Fibroblast of the aortic adventitia (primary cell): ENCODE measurements at regions not wholly inside any gene's neighbourhood (a gene's known extent, or its start where the extent isn't known, plus 50 kb on each side); places are given as distances from the start of the nearest gene placed in this dataset.

Experiments used
- DNase-seq: peaks from one replicate; pipeline ENCODE4 v3.0.0-alpha.2; 2010; ENCODE audit warnings: low read depth
- H3K4me3 ChIP-seq: 2 replicates; pipeline ENCODE4 v1.5.1; 2011; ENCODE audit warnings: low read depth, mild to moderate bottlenecking, control low read depth, low read length, moderate library complexity
- TF ChIP-seq, protein P1 (sequence below): IDR thresholded peaks from 2 replicates; pipeline ENCODE4 v1.5.1; 2011; ENCODE audit warnings: mild to moderate bottlenecking, low read length, control low read depth, inconsistent platforms; ENCODE audit not compliant: insufficient read depth

DNA sequence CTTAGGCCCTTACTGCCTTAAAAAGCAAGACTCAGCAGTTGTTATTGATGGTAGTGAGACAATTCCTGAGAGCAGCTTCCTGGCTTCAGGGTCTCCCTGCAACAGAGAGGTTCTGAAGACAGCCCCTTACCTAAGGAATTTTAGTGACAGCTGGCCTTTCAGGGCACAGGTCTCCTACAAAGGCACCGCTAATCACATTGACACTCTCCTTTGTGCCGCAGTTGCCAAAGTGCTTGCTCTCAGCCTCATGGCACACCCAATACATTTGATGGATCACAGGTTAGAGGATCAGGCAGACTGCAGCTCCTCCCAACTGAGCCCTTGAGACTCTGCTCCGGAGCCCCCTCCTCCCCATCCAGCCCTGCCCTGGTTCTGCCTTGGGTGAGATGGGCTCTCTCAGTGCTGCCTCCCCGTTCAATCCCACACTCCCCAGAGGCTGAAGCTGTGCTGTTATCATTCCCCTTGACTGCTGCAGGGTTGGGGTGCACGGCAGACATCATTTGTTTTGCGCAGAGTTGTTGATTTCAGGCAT lies 198.2 kb downstream of the EMX2 start:
- DNase-seq: no peak
- TF ChIP-seq, protein P1, sequence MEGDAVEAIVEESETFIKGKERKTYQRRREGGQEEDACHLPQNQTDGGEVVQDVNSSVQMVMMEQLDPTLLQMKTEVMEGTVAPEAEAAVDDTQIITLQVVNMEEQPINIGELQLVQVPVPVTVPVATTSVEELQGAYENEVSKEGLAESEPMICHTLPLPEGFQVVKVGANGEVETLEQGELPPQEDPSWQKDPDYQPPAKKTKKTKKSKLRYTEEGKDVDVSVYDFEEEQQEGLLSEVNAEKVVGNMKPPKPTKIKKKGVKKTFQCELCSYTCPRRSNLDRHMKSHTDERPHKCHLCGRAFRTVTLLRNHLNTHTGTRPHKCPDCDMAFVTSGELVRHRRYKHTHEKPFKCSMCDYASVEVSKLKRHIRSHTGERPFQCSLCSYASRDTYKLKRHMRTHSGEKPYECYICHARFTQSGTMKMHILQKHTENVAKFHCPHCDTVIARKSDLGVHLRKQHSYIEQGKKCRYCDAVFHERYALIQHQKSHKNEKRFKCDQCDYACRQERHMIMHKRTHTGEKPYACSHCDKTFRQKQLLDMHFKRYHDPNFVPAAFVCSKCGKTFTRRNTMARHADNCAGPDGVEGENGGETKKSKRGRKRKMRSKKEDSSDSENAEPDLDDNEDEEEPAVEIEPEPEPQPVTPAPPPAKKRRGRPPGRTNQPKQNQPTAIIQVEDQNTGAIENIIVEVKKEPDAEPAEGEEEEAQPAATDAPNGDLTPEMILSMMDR: no peak
- no peak overlapping the region for H3K4me3 ChIP-seq

DNA sequence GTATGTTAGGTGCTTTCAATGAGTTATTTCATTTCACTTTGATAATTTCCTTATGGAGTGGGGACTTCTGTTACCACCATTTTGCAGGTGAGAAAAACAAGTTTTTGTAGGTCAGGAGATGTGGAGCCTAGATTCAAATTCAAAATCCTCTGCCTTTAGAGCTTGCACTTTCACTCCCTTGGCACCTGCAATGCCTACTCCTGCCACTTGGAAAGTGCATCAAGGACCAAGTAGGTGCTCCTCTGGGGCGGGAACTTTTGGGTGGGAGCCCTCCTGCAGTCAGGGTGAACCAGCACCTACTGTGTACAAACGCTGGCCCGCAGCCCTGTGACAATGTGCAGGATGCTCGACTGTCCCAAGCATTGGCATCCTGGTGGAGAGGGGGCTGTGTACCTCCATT lies 199.0 kb downstream of the EMX2 start:
- no peak for DNase-seq
- TF ChIP-seq, protein P1: peak; percentile 28
- no peak overlapping the region for H3K4me3 ChIP-seq

DNA sequence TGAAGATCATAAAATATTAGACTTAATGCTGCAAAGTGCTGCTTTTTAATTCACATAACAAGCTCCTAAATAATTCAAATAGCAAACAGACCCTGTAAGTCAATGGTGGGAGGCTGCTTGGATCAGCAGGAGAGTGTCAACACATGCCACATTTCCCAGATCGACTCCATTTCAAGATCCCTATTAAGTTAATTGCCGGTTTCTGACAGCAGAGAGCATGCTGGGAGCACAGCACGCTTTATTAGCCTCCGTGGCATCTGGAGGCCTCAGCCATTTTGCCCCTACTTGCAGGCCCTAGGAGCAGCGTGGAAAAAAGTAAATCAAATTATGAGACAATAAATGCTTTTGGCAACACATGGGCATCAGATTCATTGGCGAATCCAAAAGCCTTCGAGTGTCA lies 201.0 kb downstream of the EMX2 start:
- TF ChIP-seq, protein P1: no peak
- DNase-seq: no peak
- no peak overlapping the region for H3K4me3 ChIP-seq

DNA sequence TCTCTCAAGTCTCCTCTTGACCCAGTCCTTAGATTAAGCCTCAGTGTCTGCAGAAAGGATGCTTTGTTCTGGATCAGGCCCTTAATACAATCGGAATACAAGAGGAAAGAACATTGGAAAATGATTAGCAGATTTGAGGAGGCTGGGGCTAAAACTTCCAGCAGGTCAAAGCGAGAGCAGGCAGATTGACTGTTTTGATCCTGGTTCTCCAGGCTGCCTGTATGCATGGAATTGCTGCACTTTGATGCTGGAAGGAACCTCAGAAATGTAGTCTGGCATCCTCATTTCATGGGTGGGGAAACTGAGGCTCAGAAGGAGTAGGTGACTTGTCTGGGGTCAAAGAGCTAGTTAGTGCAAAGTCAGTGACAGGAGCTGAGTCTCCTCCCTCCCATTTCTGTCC lies 202.8 kb downstream of the EMX2 start:
- DNase-seq: no peak
- TF ChIP-seq, protein P1: no peak
- H3K4me3 ChIP-seq: no peak overlapping the region

DNA sequence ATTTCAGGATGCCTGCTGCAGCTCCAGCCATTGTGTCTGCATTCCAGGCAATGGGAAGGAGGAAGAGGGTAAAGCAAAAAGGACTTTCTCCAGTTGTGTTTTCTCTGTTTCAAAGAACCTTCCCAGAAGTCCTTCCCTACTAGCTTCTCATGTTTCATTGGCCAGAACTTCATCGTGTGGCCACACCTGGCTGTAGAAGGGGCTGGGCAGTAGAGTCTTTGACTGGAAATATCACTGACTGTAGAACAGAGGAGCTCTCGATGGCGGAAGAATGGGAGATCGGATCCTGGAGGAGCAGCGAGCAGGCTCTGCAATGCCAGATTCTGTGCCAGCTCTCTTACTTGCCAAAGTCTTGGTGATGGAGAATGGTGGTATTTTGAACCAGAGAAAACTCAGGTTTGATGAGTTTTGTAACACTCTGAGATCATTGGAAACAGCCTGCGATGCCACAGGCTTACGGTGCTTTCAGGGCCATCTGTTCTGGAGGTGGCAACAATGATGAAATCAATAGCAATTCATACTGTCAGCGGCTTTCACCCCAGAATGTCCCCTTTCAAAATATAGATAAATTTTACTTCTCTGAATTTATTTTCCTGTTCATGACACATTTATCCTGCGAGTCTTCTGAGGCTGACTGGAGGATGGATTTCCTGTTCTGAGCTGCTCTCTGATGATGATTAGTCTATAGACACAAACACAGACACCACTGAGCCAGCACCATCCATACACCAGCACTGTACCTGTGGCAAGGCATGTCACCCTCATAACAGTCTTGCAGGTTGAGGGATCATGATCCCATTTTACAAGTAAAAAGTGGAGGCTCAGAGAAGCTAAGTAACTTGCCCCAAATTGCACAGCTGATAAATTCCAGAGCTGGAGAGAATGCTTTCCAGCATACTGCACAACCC lies 204.2 kb downstream of the EMX2 start:
- H3K4me3 ChIP-seq: no peak overlapping the region
- TF ChIP-seq, protein P1: no peak
- no peak for DNase-seq

DNA sequence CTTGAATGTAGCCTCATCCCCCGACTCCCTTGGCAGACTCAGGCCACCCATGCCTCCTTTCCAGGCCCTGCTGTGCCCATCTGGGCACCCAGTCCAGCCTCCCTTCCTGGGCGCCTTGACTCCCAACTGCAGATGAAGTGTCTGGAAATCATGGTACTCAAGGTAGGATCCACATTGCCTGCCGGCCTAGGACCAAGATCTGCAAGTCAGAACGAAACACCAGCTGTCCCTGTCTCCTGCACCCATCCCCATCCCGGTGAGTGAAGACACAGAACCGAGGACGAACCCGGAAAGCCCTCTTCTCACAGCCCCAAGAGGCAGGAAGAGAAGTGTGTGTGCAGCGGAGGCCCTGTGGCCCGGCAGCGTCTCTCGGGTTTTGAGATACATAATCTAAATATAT lies 205.1 kb downstream of the EMX2 start:
- H3K4me3 ChIP-seq: no peak overlapping the region

More for the DNA sequence above, 205.1 kb downstream of the EMX2 start:
- TF ChIP-seq, protein P1: no peak
- DNase-seq: no peak
